ENCODE measurements at regions not wholly inside any gene's neighbourhood (a gene's known extent, or its start where the extent isn't known, plus 50 kb on each side); places are given as distances from the start of the nearest gene placed in this dataset.

- TF ChIP-seq TSHZ1 (CRISPR knock-in tag; IDR thresholded peaks at IDR 0.05) (no peak), ZNF511 (CRISPR knock-in tag; IDR thresholded peaks at IDR 0.05) (no peak), SREBF2 (CRISPR knock-in tag; IDR thresholded peaks at IDR 0.05) (no peak), CCAR2 (IDR thresholded peaks at IDR 0.05; ENCODE audit: low read depth, low read length) (no peak)
These were observed 182.1 kb downstream of the FAM170A start (continued) for GRCh38 chr5:119811458-119811857.

GRCh38 chr5:119814655-119815054, 185.3 kb downstream of the FAM170A start:
- ChIA-PET CTCF (ENCODE audit: low intra/inter-chr PET ratio) (no interaction called here), POLR2A (interaction anchor here (0.5 kb wide), 1 partner anchor 269 kb away, joined by 3 read pairs; no protein-coding TSS in a partner anchor)
- Histone ChIP-seq H3K27me3 (ENCODE audit: control insufficient read depth in 2 of 2, insufficient read depth in 2 of 2, low read length in 2 of 2) (no peaks in the 10 kb centered on the region), H4K20me1 (replicated peaks; ENCODE audit: control insufficient read depth, insufficient read depth, low read length) (no peaks in the 10 kb centered on the region), H3K4me2 (ENCODE audit: insufficient read depth, low read length) (no peak overlapping the region), H2AFZ (ENCODE audit: low read depth, low read length) (no peak overlapping the region), H3K9me1 (ENCODE audit: control insufficient read depth, insufficient read depth, low read length) (no peaks in the 10 kb centered on the region), H3K9me3 (replicated peaks; ENCODE audit: control insufficient read depth, insufficient read depth, low read depth, low read length) (no peaks in the 10 kb centered on the region), H3K36me3 (ENCODE audit: control insufficient read depth, insufficient read depth, low read length) (no peaks in the 10 kb centered on the region), H3K79me2 (ENCODE audit: control insufficient read depth, insufficient read depth, low read length) (no peaks in the 10 kb centered on the region), H3K4me3 (no peak overlapping the region), H3K27ac (ENCODE audit: extremely low read depth, low read depth, low read length) (no peak overlapping the region), H3K4me1 (replicated peaks in 1 of 2; ENCODE audit: control insufficient read depth in 2 of 2, insufficient read depth in 2 of 2, low read length in 2 of 2) (no peaks in the 10 kb centered on the region), H3K9ac (ENCODE audit: insufficient read depth in 1 of 2, low read depth in 2 of 2, low read length in 2 of 2) (no peak overlapping the region)
- in situ Hi-C loops (cut with MboI) (no loop called here), intact Hi-C loops (cut with micrococcal nuclease) (no loop called here)
- WGBS (ENCODE audit: insufficient coverage, low coverage, missing lambda C conversion rate) = 1% methylated on average over 6 of the region's 6 CpGs
- FAIRE-seq = no peak
- ATAC-seq = no peak
- no peak for DNase-seq (ENCODE audit: extremely low read depth in 1 of 4, low spot score in 3 of 4)
- no TSS peak for BruUV-seq (replicated peaks)
- TF ChIP-seq IRF1 (CRISPR knock-in tag; IDR thresholded peaks at IDR 0.05; ENCODE audit: borderline replicate concordance) (no peak), HBP1 (CRISPR knock-in tag; IDR thresholded peaks at IDR 0.05) (no peak), HDAC3 (IDR thresholded peaks at IDR 0.05; ENCODE audit: borderline replicate concordance, partially characterized antibody) (no peak), XRCC5 (IDR thresholded peaks at IDR 0.05; ENCODE audit: low read depth, low read length) (no peak), MIER1 (IDR thresholded peaks at IDR 0.05; ENCODE audit: low read depth) (no peak), PRMT5 (CRISPR knock-in tag; IDR thresholded peaks at IDR 0.05) (no peak), ZNF212 (CRISPR knock-in tag; IDR thresholded peaks at IDR 0.05) (no peak), ZNF175 (CRISPR knock-in tag; IDR thresholded peaks at IDR 0.05; ENCODE audit: low read depth) (no peak), SOX6 (IDR thresholded peaks at IDR 0.05) (no peak), SIX5 (IDR thresholded peaks at IDR 0.05; ENCODE audit: borderline replicate concordance in 1 of 2, insufficient read depth in 1 of 2, low read depth in 1 of 2, low read length in 2 of 2) (no peak), ZBTB1 (CRISPR knock-in tag; IDR thresholded peaks at IDR 0.05; ENCODE audit: borderline replicate concordance, low read depth) (no peak), MAZ (CRISPR knock-in tag; conservative IDR thresholded peaks at IDR 0.05 in 1 of 2, IDR thresholded peaks at IDR 0.05 in 1 of 2) (no peak)

All from K562 (cell line).